ENCODE measurements at regions not wholly inside any gene's neighbourhood (a gene's known extent, or its start where the extent isn't known, plus 50 kb on each side); places are given as distances from the start of the nearest gene placed in this dataset.

GRCh38 chr22:49426618-49427266 lies 400.9 kb downstream of the BRD1 start:
- no peak overlapping the region for H3K9ac ChIP-seq (ENCODE audit: low read length)
- H3F3A ChIP-seq (ENCODE audit: insufficient read depth) = no peaks in the 10 kb centered on the region
- H3K9me3 ChIP-seq (ENCODE audit: insufficient read depth, low read length) = no peaks in the 10 kb centered on the region
- no peaks in the 10 kb centered on the region for H3K9me2 ChIP-seq (replicated peaks; ENCODE audit: insufficient read depth, low read length)
- H3K4me2 ChIP-seq (ENCODE audit: low read depth, low read length, poor library complexity, severe bottlenecking) = no peak overlapping the region
- no peak overlapping the region for H3K27ac ChIP-seq (ENCODE audit: low read depth, low read length)
- H3K36me3 ChIP-seq (ENCODE audit: low read length) = no peaks in the 10 kb centered on the region
- no peak overlapping the region for H3K4me3 ChIP-seq (ENCODE audit: insufficient read depth, low read length, poor library complexity, severe bottlenecking)
- H2AFZ ChIP-seq (ENCODE audit: low read depth, low read length, severe bottlenecking) = no peak overlapping the region
- no peak for TF ChIP-seq EZH2phosphoT487 (conservative IDR thresholded peaks at IDR 0.05; ENCODE audit: low read length)
- no peak for TF ChIP-seq CTCF (IDR thresholded peaks at IDR 0.05; ENCODE audit: insufficient read depth, low read length, poor library complexity, severe bottlenecking)
- H4K20me1 ChIP-seq (ENCODE audit: low read depth, low read length) = no peaks in the 10 kb centered on the region
- H3K79me2 ChIP-seq (ENCODE audit: insufficient read depth, low read length) = no peaks in the 10 kb centered on the region
- H3K27me3 ChIP-seq (ENCODE audit: low read length) = no peaks in the 10 kb centered on the region

GRCh38 chr22:49426098-49426497 lies 401.6 kb downstream of the BRD1 start:
- no peaks in the 10 kb centered on the region for H3K79me2 ChIP-seq (ENCODE audit: insufficient read depth, low read length)
- no peak overlapping the region for H2AFZ ChIP-seq (ENCODE audit: low read depth, low read length, severe bottlenecking)
- no peaks in the 10 kb centered on the region for H3K9me2 ChIP-seq (replicated peaks; ENCODE audit: insufficient read depth, low read length)
- H3K27me3 ChIP-seq (ENCODE audit: low read length) = no peaks in the 10 kb centered on the region
- TF ChIP-seq EZH2phosphoT487 (conservative IDR thresholded peaks at IDR 0.05; ENCODE audit: low read length) (no peak), CTCF (IDR thresholded peaks at IDR 0.05; ENCODE audit: insufficient read depth, low read length, poor library complexity, severe bottlenecking) (no peak)
- H4K20me1 ChIP-seq (ENCODE audit: low read depth, low read length) = no peaks in the 10 kb centered on the region
- no peak overlapping the region for H3K9ac ChIP-seq (ENCODE audit: low read length)
- no peaks in the 10 kb centered on the region for H3K9me3 ChIP-seq (ENCODE audit: insufficient read depth, low read length)
- H3F3A ChIP-seq (ENCODE audit: insufficient read depth) = no peaks in the 10 kb centered on the region
- no peak overlapping the region for H3K27ac ChIP-seq (ENCODE audit: low read depth, low read length)
- H3K4me2 ChIP-seq (ENCODE audit: low read depth, low read length, poor library complexity, severe bottlenecking) = no peak overlapping the region
- no peaks in the 10 kb centered on the region for H3K36me3 ChIP-seq (ENCODE audit: low read length)
- H3K4me3 ChIP-seq (ENCODE audit: insufficient read depth, low read length, poor library complexity, severe bottlenecking) = no peak overlapping the region

- Histone ChIP-seq H2AFZ (ENCODE audit: low read depth, low read length, severe bottlenecking) (no peak overlapping the region), H3K27ac (ENCODE audit: low read depth, low read length) (no peak overlapping the region), H3K27me3 (ENCODE audit: low read length) (no peaks in the 10 kb centered on the region), H4K20me1 (ENCODE audit: low read depth, low read length) (no peaks in the 10 kb centered on the region), H3K9me3 (ENCODE audit: insufficient read depth, low read length) (no peaks in the 10 kb centered on the region), H3F3A (ENCODE audit: insufficient read depth) (no peaks in the 10 kb centered on the region), H3K36me3 (ENCODE audit: low read length) (no peaks in the 10 kb centered on the region), H3K79me2 (ENCODE audit: insufficient read depth, low read length) (no peaks in the 10 kb centered on the region), H3K4me2 (ENCODE audit: low read depth, low read length, poor library complexity, severe bottlenecking) (no peak overlapping the region), H3K4me3 (ENCODE audit: insufficient read depth, low read length, poor library complexity, severe bottlenecking) (no peak overlapping the region), H3K9me2 (replicated peaks; ENCODE audit: insufficient read depth, low read length) (no peaks in the 10 kb centered on the region), H3K9ac (ENCODE audit: low read length) (no peak overlapping the region)
- TF ChIP-seq CTCF (IDR thresholded peaks at IDR 0.05; ENCODE audit: insufficient read depth, low read length, poor library complexity, severe bottlenecking) = no peak
- TF ChIP-seq EZH2phosphoT487 (conservative IDR thresholded peaks at IDR 0.05; ENCODE audit: low read length) = no peak
Observed at GRCh38 chr22:49425356-49425755, 402.3 kb downstream of the BRD1 start.
